DOHH2 (cell line): ENCODE measurements at regions not wholly inside any gene's neighbourhood (a gene's known extent, or its start where the extent isn't known, plus 50 kb on each side); places are given as distances from the start of the nearest gene placed in this dataset.

Experiments
- H3F3A ChIP-seq: fragments of 200-600 bp; sonication (generic), shearing (Covaris generic); 2 replicates; pipeline ENCODE4 v1.6.0; 2016; ENCODE audit warnings: antibody characterized with exemption, mild to moderate bottlenecking; ENCODE audit not compliant: control insufficient read depth, insufficient read depth
- H3K27ac ChIP-seq: fragments of 200-600 bp; sonication (generic); 2 replicates; pipeline ENCODE4 v1.5.1; 2014; ENCODE audit warnings: low read depth, mild to moderate bottlenecking, low read length, moderate library complexity
- H3K27me3 ChIP-seq: fragments of 200-600 bp; sonication (generic); 2 replicates; pipeline ENCODE4 v1.6.1; 2014; ENCODE audit warnings: mild to moderate bottlenecking, low read length, mixed read lengths; ENCODE audit not compliant: control insufficient read depth
- H3K36me3 ChIP-seq: fragments of 200-600 bp; sonication (generic); 2 replicates; pipeline ENCODE4 v1.6.1; 2014; ENCODE audit warnings: mild to moderate bottlenecking, low read length, moderate library complexity, mixed read lengths; ENCODE audit not compliant: control insufficient read depth
- H3K4me1 ChIP-seq: fragments of 200-600 bp; sonication (generic); 2 replicates; pipeline ENCODE4 v1.6.1; 2014; ENCODE audit warnings: mild to moderate bottlenecking, low read length, mixed read lengths; ENCODE audit not compliant: control insufficient read depth
- H3K4me2 ChIP-seq: fragments of 200-600 bp; sonication (generic); 2 replicates; pipeline ENCODE4 v1.6.0; 2014; ENCODE audit warnings: mild to moderate bottlenecking, low read length, moderate library complexity
- H3K4me3 ChIP-seq: fragments of 200-600 bp; sonication (generic); 2 replicates; pipeline ENCODE4 v1.5.1; 2014; ENCODE audit warnings: mild to moderate bottlenecking, low read length, mixed read lengths
- H3K79me2 ChIP-seq: fragments of 200-600 bp; sonication (generic); 2 replicates; pipeline ENCODE4 v1.6.1; 2014; ENCODE audit warnings: mild to moderate bottlenecking, low read length, mixed read lengths; ENCODE audit not compliant: control insufficient read depth
- H3K9me2 ChIP-seq: fragments of 200-600 bp; sonication (generic); replicated peaks from 2 replicates; pipeline ENCODE4 v1.6.1; 2014; ENCODE audit warnings: mild to moderate bottlenecking, low read length, mixed read lengths; ENCODE audit not compliant: control insufficient read depth
- H3K9me3 ChIP-seq: fragments of 200-600 bp; sonication (generic); 2 replicates; pipeline ENCODE4 v1.6.1; 2014; ENCODE audit warnings: antibody characterized with exemption, low read length, mixed read lengths; ENCODE audit not compliant: control insufficient read depth, insufficient read depth
- H4K20me1 ChIP-seq: fragments of 200-600 bp; sonication (generic); 2 replicates; pipeline ENCODE4 v1.6.0; 2014; ENCODE audit warnings: low read depth, mild to moderate bottlenecking, antibody characterized with exemption, low read length, moderate library complexity; ENCODE audit not compliant: control insufficient read depth, insufficient read depth
- CTCF ChIP-seq: fragments of 200-600 bp; sonication (generic); IDR thresholded peaks from one replicate; pipeline ENCODE4 v1.5.1; 2014; ENCODE audit warnings: antibody characterized with exemption, mild to moderate bottlenecking, low read depth, low read length; ENCODE audit not compliant: poor library complexity, severe bottlenecking
- EZH2phosphoT487 ChIP-seq: fragments of 200-600 bp; sonication (generic); IDR thresholded peaks from 2 replicates; pipeline ENCODE4 v1.6.1; 2017; ENCODE audit warnings: borderline replicate concordance, mild to moderate bottlenecking, antibody characterized with exemption, low read length, moderate library complexity, mixed read lengths

- Histone ChIP-seq H3K27ac (no peak overlapping the region), H3K4me2 (no peak overlapping the region), H3F3A (no peaks in the 10 kb centered on the region), H4K20me1 (no peaks in the 10 kb centered on the region), H3K4me3 (no peak overlapping the region), H3K4me1 (0 out of 2 replicates have a peak, but pooled peaks cover 2% of the 10 kb centered on the region), H3K27me3 (no peaks in the 10 kb centered on the region), H3K9me2 (no peaks in the 10 kb centered on the region), H3K79me2 (no peaks in the 10 kb centered on the region), H3K36me3 (no peaks in the 10 kb centered on the region), H3K9me3 (no peaks in the 10 kb centered on the region)
- no peak for TF ChIP-seq CTCF
- no peak for TF ChIP-seq EZH2phosphoT487
Measured at GRCh38 chr14:35235840-35236239, 56.3 kb upstream of the PSMA6 start.

GRCh38 chr14:35236806-35237205, 55.4 kb upstream of the PSMA6 start:
- Histone ChIP-seq H3K4me3 (no peak overlapping the region), H4K20me1 (no peaks in the 10 kb centered on the region), H3K27me3 (no peaks in the 10 kb centered on the region), H3K36me3 (no peaks in the 10 kb centered on the region), H3F3A (no peaks in the 10 kb centered on the region), H3K79me2 (no peaks in the 10 kb centered on the region), H3K9me3 (no peaks in the 10 kb centered on the region), H3K4me1 (0 out of 2 replicates have a peak, but pooled peaks cover 2% of the 10 kb centered on the region), H3K9me2 (no peaks in the 10 kb centered on the region), H3K4me2 (no peak overlapping the region), H3K27ac (no peak overlapping the region)
- TF ChIP-seq CTCF (no peak), EZH2phosphoT487 (no peak)

GRCh38 chr14:35240231-35240630, 52.0 kb upstream of the PSMA6 start:
- no peak overlapping the region for H3K27ac ChIP-seq
- no peak overlapping the region for H3K4me3 ChIP-seq
- no peaks in the 10 kb centered on the region for H3F3A ChIP-seq
- no peaks in the 10 kb centered on the region for H3K36me3 ChIP-seq
- H3K9me3 ChIP-seq = no peaks in the 10 kb centered on the region
- H3K27me3 ChIP-seq = no peaks in the 10 kb centered on the region
- no peaks in the 10 kb centered on the region for H3K79me2 ChIP-seq
- TF ChIP-seq EZH2phosphoT487 = no peak
- no peak for TF ChIP-seq CTCF
- no peak overlapping the region for H3K4me2 ChIP-seq
- no peaks in the 10 kb centered on the region for H4K20me1 ChIP-seq
- H3K9me2 ChIP-seq = no peaks in the 10 kb centered on the region
- H3K4me1 ChIP-seq = no peaks in the 10 kb centered on the region
